GM15510 (cell line): ENCODE measurements at regions not wholly inside any gene's neighbourhood (a gene's known extent, or its start where the extent isn't known, plus 50 kb on each side); places are given as distances from the start of the nearest gene placed in this dataset.

Experiments used
- POLR2A ChIP-seq: IDR thresholded peaks from 3 replicates; pipeline ENCODE4 v1.6.1; 2011; ENCODE audit warnings: borderline replicate concordance; ENCODE audit not compliant: insufficient read length; ENCODE audit errors: extremely low read depth

DNA sequence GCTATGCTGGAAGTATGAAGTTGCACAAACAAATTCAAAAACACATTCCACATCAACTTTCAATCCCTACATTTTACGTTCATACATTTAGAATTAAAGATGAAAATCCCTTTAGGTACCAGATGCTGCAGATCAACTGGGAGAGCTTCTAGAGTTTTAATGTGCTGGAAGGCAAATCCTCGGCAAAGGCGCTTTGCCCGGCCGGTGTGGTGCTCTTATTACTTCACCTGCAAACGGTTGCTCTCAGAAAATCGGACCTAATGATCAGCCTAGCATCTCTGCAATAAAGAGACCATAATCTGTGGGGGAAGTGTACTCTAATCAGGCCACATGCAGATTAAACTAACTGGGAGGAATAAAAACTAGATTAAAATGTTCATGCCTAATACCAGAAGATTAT lies 513.8 kb downstream of the ZEB2 start:
- TF ChIP-seq POLR2A: no peak

DNA sequence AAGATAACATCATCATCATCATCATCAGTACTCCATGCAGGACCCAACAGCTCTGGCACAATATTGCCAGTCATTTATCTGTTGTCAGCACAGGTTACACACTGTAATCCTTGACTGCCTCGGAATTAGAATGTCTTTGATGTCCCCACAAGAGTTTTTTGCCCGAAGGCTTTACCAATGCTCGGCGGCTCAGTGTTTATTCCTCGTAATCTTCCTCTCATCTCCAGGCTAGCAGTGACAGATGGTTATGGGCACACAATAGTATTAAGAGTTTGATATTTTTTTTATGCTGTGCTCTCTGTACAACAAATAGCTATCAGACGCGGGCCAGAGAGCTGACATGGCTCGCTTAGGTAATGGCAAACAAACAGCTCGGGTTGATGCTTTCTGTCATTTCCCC lies 515.2 kb downstream of the ZEB2 start:
- TF ChIP-seq POLR2A: no peak

- TF ChIP-seq POLR2A: no peak
Observed at GRCh38 chr2:144003460-144004075, 516.4 kb downstream of the ZEB2 start.

DNA sequence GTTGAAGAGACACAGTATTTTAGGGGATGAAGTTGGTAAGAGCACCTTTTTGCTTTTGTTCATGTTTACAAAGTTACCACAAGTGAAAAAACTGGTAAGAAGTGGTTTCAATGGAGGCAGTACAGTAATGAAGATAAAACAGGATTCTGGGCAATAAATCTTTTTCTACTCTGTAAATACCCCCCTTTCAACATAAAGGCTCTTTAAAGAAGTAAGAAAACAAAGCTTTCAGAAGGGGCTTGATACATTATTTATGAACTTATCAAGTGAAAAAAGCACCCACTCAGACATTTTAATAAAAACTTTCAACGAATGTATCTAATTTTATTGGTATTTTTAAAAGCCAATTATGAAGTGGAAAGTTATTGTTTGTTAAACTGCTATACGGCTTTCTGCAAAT lies 522.9 kb downstream of the ZEB2 start:
- TF ChIP-seq POLR2A: no peak

- no peak for TF ChIP-seq POLR2A
Observed at GRCh38 chr2:143994961-143995360, 525.0 kb downstream of the ZEB2 start.

DNA sequence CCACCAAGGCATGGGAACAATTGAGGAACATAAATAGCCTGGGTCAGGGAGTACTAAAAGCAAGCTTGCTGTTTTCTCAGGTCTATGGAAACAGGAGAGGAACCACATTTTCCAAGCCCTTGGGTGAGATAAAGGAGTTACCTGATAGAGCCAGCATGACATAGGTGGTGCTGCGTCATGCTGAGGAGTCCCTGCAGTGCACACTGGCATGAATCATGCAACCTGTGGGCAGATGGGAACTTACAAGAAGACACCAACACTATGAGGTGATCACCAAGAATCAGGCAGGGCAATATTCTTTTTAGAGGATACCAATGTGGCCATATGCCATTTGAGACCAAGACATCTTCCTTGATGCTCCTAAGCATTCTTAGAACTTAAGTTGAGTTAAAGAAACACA lies 531.8 kb downstream of the ZEB2 start:
- TF ChIP-seq POLR2A: no peak

DNA sequence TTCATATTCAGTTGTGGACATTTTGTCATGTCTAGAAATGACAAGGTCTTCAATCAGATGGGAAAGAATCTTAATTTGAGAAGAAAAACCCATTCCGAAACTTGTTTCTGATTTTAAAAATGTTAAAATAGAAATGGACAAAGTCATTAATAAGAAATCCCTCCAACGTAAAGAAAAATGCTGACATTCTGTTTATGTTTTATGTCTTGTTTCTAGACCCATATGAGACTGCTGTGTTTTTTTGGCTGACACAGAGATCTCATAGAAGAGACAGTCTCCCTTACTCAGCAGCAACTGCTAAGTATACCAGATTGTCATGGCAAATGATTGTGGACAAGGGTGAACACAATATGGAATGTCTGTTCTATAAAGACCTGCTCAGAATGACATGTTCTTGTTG lies 538.5 kb downstream of the ZEB2 start:
- TF ChIP-seq POLR2A: no peak

DNA sequence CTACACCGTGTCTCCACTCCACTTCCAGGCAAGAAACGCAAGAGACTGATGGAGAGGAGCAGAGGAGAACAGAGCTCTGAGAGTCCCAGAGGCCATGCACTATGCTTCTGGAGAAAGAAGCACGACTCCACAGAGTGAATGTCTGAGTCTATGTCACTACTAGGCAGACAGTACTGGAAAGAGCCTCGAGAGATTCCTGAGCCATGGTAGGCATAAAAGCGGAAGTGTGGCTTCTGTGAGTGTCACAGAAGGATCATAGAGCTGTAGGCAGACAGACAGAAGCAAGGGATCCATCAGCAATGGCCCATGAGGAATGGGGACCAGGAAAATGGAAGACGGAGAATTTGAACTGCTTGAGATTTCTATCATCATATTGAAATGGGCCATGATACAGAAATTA lies 542.6 kb downstream of the ZEB2 start:
- no peak for TF ChIP-seq POLR2A

- no peak for TF ChIP-seq POLR2A
Observed at GRCh38 chr2:143975216-143975615, 544.7 kb downstream of the ZEB2 start.

- no peak for TF ChIP-seq POLR2A
Observed at GRCh38 chr2:143974262-143974661, 545.7 kb downstream of the ZEB2 start.

DNA sequence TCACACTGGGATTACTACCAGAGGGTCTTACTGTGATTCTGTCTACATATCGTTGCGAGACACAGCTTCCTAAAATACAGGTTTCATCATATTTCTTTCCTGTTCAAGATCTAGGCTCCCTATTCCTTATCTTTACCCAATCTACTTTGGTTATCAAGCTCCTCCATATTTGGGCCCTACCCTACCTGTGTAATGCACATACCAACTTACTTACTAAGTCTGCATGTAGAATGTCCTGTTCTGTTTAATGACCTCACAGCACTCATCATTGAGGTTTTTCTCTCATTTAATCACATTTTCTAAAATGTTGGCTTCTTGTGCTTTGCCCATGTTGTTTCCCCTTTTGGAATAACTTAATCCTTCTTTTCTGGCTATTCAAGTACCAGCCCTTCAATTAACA lies 551.1 kb downstream of the ZEB2 start:
- no peak for TF ChIP-seq POLR2A

- no peak for TF ChIP-seq POLR2A
Observed at GRCh38 chr2:143968360-143968759, 551.6 kb downstream of the ZEB2 start.

GRCh38 chr2:143965493-143966164 lies 554.3 kb downstream of the ZEB2 start:
- TF ChIP-seq POLR2A: no peak

DNA sequence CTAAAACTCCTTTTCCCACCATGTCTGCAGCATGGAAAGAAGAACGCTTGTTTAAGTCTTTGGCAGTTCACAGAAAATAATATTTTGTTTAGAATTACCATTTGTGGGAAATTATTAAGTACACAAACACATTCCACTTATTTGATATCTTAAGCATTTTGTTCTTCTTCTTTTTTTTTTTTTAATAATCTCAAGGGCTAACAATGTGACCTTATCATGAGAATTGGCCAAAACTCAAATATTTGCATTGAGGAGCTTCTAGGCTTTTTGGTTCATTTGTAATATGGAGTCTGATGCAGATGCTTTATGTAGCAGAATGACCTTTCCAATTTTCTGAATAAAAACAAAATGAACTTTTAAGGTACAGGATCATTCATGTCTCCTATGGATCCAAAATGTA lies 555.0 kb downstream of the ZEB2 start:
- TF ChIP-seq POLR2A: no peak

- TF ChIP-seq POLR2A: no peak
Observed at GRCh38 chr2:143960177-143960576, 559.7 kb downstream of the ZEB2 start.

DNA sequence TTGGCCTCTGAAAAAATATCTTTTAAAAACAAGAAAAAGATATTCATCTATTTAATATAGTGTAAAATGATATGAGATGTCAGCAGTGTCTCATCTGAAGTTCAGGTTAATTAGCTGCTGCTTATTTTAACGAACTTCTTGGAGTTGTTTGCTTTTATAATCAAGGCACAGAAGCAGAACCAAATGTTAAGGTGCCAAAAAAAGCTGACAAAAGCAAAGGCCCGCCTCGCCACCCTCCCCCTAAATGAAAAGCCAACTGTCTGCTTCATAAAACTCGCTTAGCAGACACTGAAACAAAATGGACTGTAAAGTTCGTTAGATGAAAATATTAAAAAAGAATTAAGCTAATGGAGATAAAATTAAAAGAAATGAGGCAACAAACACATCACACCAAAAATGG lies 562.6 kb downstream of the ZEB2 start:
- no peak for TF ChIP-seq POLR2A
